ENCODE measurements at regions not wholly inside any gene's neighbourhood (a gene's known extent, or its start where the extent isn't known, plus 50 kb on each side); places are given as distances from the start of the nearest gene placed in this dataset.

GRCh38 chr20:12659942-12660341 is 348.8 kb upstream of the SPTLC3 start:
- H3K4me1 ChIP-seq = no peaks in the 10 kb centered on the region
- peaks cover 0 to 7% of the 10 kb centered on the region in 2 donors for H3K9me3 ChIP-seq
- no peak overlapping the region for H3K27ac ChIP-seq
- DNase-seq (ENCODE audit: low spot score in 2 of 2) = no peak
- H3K27me3 ChIP-seq = no peaks in the 10 kb centered on the region
- intact Hi-C loops (cut with DNase I; ENCODE audit: low total_unique reads) = no loop called here
- no peak overlapping the region for H3K4me3 ChIP-seq
- no peaks in the 10 kb centered on the region for H3K36me3 ChIP-seq
- TF ChIP-seq POLR2AphosphoS5 (IDR thresholded peaks at IDR 0.05) = no peak
- no peak for TF ChIP-seq POLR2A (IDR thresholded peaks at IDR 0.05)
- no peak for TF ChIP-seq CTCF (IDR thresholded peaks at IDR 0.05)

- no peaks in the 10 kb centered on the region for H3K36me3 ChIP-seq
- intact Hi-C loops (cut with DNase I; ENCODE audit: low total_unique reads) = no loop called here
- no peaks in the 10 kb centered on the region for H3K27me3 ChIP-seq
- DNase-seq (ENCODE audit: low spot score in 2 of 2) = no peak
- no peak overlapping the region for H3K4me3 ChIP-seq
- no peak for TF ChIP-seq POLR2A (IDR thresholded peaks at IDR 0.05)
- TF ChIP-seq CTCF (IDR thresholded peaks at IDR 0.05) = no peak
- TF ChIP-seq POLR2AphosphoS5 (IDR thresholded peaks at IDR 0.05) = no peak
- no peaks in the 10 kb centered on the region for H3K4me1 ChIP-seq
- no peak overlapping the region for H3K27ac ChIP-seq
- peaks cover 0 to 7% of the 10 kb centered on the region in 2 donors for H3K9me3 ChIP-seq
Measured at GRCh38 chr20:12660918-12661317, 347.9 kb upstream of the SPTLC3 start.

GRCh38 chr20:12670301-12670700 is 338.5 kb upstream of the SPTLC3 start:
- Histone ChIP-seq H3K4me3 (no peak overlapping the region), H3K4me1 (no peaks in the 10 kb centered on the region), H3K36me3 (no peaks in the 10 kb centered on the region), H3K27ac (no peak overlapping the region), H3K27me3 (no peaks in the 10 kb centered on the region), H3K9me3 (no peaks in the 10 kb centered on the region)
- DNase-seq (ENCODE audit: low spot score in 2 of 2) = no peak
- intact Hi-C loops (cut with DNase I; ENCODE audit: low total_unique reads) = no loop called here
- TF ChIP-seq CTCF (IDR thresholded peaks at IDR 0.05) = no peak
- no peak for TF ChIP-seq POLR2AphosphoS5 (IDR thresholded peaks at IDR 0.05)
- TF ChIP-seq POLR2A (IDR thresholded peaks at IDR 0.05) = no peak

GRCh38 chr20:12673352-12673751 is 335.4 kb upstream of the SPTLC3 start:
- intact Hi-C loops (cut with DNase I; ENCODE audit: low total_unique reads) = no loop called here
- H3K4me3 ChIP-seq = no peak overlapping the region
- H3K9me3 ChIP-seq = no peaks in the 10 kb centered on the region
- no peaks in the 10 kb centered on the region for H3K36me3 ChIP-seq
- no peak for DNase-seq (ENCODE audit: low spot score in 2 of 2)
- no peaks in the 10 kb centered on the region for H3K27me3 ChIP-seq
- H3K4me1 ChIP-seq = no peaks in the 10 kb centered on the region
- TF ChIP-seq POLR2A (IDR thresholded peaks at IDR 0.05) = no peak
- TF ChIP-seq POLR2AphosphoS5 (IDR thresholded peaks at IDR 0.05) = no peak
- no peak for TF ChIP-seq CTCF (IDR thresholded peaks at IDR 0.05)
- H3K27ac ChIP-seq = no peak overlapping the region

- TF ChIP-seq POLR2A (IDR thresholded peaks at IDR 0.05) = no peak
- TF ChIP-seq POLR2AphosphoS5 (IDR thresholded peaks at IDR 0.05) = no peak
- no peak for TF ChIP-seq CTCF (IDR thresholded peaks at IDR 0.05)
- H3K36me3 ChIP-seq = no peaks in the 10 kb centered on the region
- intact Hi-C loops (cut with DNase I; ENCODE audit: low total_unique reads) = no loop called here
- H3K27me3 ChIP-seq = no peaks in the 10 kb centered on the region
- no peaks in the 10 kb centered on the region for H3K4me1 ChIP-seq
- no peak overlapping the region for H3K4me3 ChIP-seq
- H3K9me3 ChIP-seq = no peaks in the 10 kb centered on the region
- no peak for DNase-seq (ENCODE audit: low spot score in 2 of 2)
- no peak overlapping the region for H3K27ac ChIP-seq
Measured at GRCh38 chr20:12677925-12678324, 330.8 kb upstream of the SPTLC3 start.
